ENCODE measurements at regions not wholly inside any gene's neighbourhood (a gene's known extent, or its start where the extent isn't known, plus 50 kb on each side); places are given as distances from the start of the nearest gene placed in this dataset.

DNA sequence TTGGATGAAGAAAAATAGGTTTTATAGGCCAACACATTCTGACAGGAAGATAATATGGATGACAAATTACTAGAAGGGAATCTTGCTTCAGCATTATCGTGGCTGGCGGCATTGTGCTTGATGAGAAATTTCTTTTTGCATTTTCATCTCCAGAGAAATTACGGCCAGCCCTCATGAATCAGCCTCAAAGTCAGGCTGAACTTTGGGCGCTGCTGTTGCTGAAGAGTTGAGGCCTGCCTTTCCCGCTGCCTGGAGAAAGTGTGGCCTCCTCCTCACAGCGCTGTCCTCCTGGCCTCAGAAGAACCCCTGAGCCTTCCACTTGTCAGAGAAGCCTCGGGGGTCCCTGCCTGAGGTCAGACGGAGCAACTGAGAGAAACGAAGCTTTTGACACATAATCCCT, 272.4 kb upstream of the KCNIP4 start:
- DNase-seq (ENCODE audit: low read depth in 1 of 2, low spot score in 1 of 2) = no peak

- no peak for DNase-seq (ENCODE audit: low read depth in 1 of 2, low spot score in 1 of 2)
Measured at GRCh38 chr4:22217480-22217879, 268.9 kb upstream of the KCNIP4 start.

- DNase-seq (ENCODE audit: low read depth in 1 of 2, low spot score in 1 of 2) = no peak
Measured at GRCh38 chr4:22216278-22216677, 267.7 kb upstream of the KCNIP4 start.

- no peak for DNase-seq (ENCODE audit: low read depth in 1 of 2, low spot score in 1 of 2)
Measured at GRCh38 chr4:22215084-22215483, 266.5 kb upstream of the KCNIP4 start.

DNA sequence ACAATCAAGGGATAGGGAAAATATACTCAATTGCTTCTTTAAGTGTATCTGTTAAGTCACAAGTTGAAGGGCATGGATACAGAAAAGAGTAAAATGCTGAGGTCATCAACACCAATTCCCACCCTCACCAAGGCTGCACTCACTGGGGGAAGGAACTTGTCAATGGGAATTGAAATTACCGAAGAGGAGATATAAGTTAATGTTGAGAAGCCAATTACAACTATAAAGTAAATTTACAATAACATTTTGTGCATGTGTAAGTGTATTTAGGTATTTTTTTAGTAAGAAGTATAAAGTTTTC, 255.1 kb upstream of the KCNIP4 start:
- no peak for DNase-seq (ENCODE audit: low read depth in 1 of 2, low spot score in 1 of 2)

DNA sequence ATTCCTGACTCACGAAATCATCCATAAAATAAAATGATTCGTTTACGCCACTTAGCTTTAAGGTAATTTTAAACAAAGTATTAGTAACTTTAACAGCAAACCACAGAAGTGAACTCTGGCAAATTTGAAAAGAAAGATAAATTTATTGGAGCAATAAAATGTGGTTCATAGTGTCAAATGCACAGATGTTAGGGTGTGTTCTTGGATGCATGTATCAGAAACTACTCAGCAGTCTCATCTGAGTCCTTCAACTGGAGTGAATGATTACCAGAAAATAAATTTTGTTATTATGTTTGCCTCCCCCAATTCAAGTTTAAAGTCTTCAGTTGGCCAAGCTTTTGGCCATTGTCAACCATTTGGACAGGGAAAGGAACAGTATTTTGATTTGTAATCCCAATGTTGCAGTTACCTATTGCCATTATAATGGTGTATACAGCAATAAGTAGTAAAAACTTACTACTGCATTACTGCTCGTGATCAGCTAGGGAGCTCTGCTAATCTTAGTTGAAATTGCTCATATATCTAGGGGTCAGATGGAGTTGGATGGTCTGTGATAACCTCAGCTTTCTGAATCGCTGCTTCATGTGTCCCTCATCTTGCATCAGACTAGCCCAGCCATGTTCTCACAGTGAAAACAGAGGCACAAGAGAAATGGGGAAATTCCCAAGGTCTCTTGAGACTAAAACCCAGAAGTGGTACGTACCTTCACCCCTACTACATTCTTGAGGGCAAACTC, 254.6 kb upstream of the KCNIP4 start:
- DNase-seq (ENCODE audit: low read depth in 1 of 2, low spot score in 1 of 2) = no peak

DNA sequence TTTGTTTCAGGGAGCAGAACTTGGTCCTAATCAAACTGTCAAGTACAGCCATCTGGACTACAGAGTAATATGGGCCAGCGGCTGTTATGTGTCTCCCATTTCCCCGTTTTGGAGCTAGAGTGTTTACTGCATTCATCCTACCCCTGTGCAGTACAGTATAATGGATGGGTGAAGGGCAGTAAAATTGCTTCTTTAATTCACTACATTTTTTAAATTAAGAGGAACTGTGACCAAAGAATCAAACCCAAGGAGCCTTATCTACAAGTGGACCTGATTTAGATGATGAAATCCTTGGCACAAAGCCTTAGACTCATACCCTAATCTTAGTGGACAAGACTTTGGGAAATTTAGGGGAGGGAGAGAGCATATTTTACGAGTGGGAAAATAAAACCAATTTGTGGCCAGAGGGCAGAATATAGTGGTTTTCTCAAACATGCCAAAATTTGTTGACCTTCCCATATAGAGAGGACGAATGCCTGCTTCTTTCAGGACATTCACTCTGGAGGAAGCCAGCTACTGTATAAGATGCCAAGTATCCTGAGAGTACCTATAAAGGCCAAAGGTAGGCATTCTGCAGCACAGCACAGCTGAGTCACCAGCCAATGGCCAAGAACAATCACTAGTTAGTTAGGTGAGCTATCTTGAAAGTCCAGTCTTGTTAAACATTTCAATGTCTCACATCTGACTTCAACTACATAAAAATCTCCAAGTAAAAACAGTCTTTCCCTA, 253.8 kb upstream of the KCNIP4 start:
- DNase-seq (ENCODE audit: low read depth in 1 of 2, low spot score in 1 of 2) = no peak

GRCh38 chr4:22201256-22201655, 252.7 kb upstream of the KCNIP4 start:
- DNase-seq (ENCODE audit: low read depth in 1 of 2, low spot score in 1 of 2) = no peak

GRCh38 chr4:22196551-22196950, 248.0 kb upstream of the KCNIP4 start:
- DNase-seq (ENCODE audit: low read depth in 1 of 2, low spot score in 1 of 2) = no peak

GRCh38 chr4:22192084-22192511, 243.5 kb upstream of the KCNIP4 start:
- DNase-seq (ENCODE audit: low read depth in 1 of 2, low spot score in 1 of 2) = no peak

DNA sequence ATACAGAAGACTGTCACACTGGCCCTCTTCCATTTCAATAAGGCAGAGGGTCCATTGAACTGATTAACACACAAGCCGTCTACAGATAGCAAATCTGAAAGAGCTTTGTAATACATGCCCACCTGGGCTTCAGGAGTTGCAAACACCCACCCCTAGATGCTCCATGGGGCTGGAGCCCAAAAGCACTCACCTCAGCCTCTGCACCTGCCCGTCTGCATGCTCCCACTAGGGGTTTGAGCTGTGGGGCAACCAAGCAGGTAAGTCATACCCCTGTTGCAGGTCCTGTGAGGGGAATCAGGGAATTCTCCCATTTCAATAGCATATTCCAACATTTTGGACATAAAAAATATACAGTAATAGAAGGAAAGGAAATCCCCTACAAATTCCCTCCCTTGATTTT, 243.0 kb upstream of the KCNIP4 start:
- no peak for DNase-seq (ENCODE audit: low read depth in 1 of 2, low spot score in 1 of 2)

GRCh38 chr4:22190855-22191254, 242.3 kb upstream of the KCNIP4 start:
- DNase-seq (ENCODE audit: low read depth in 1 of 2, low spot score in 1 of 2) = no peak

DNA sequence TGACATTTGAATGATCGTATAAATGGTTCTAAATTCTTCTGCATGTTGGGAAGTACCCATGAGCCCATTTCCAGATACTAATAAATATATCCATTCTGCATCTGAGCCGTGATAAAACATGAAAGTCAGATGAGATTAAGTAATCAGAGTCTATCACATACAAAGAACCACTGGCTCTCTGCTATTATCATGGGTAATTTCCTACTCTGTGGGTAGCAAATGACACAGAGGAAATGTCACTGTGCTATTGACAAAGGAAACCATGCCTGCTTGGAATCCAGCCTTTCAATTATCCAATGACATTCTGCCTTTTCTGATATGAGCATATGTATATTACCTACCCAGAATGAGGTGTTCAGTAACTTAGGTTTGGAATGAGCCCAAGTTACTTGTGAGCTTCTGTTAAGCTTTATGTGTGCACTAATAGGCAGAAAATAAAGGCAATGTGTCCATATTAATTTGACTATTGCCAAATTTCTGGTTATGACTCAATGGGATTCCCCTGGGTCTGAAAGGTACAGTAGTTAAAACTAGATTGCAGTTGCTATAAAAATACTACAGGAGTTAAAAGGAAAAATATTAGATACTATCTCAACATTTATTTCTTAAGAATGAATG, 238.7 kb upstream of the KCNIP4 start:
- DNase-seq (ENCODE audit: low read depth in 1 of 2, low spot score in 1 of 2) = no peak

GRCh38 chr4:22181736-22182135, 233.2 kb upstream of the KCNIP4 start:
- DNase-seq (ENCODE audit: low read depth in 1 of 2, low spot score in 1 of 2) = no peak

- DNase-seq (ENCODE audit: low read depth in 1 of 2, low spot score in 1 of 2) = no peak
Measured at GRCh38 chr4:22179124-22179874, 230.7 kb upstream of the KCNIP4 start.

- DNase-seq (ENCODE audit: low read depth in 1 of 2, low spot score in 1 of 2) = no peak
Measured at GRCh38 chr4:22174640-22175039, 226.1 kb upstream of the KCNIP4 start.

GRCh38 chr4:22170353-22170752, 221.8 kb upstream of the KCNIP4 start:
- no peak for DNase-seq (ENCODE audit: low read depth in 1 of 2, low spot score in 1 of 2)

DNA sequence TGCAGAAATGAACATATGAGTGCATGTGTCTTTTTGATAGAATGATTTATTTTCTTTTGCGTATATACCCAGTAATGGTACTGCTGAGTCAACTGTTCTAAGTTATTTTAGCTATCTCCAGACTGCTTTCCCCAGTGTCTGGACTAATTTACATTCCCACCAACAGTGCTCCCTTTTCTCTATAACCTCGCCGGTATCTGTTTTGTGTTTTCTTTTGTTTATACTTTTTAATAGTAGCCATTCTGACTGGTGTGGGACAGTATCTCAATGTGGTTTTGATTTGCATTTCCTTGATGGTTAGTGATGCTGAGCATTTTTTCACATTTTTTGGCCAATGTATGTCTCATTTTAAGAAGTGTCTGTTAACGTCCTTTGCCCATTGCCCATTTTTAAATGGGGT, 218.6 kb upstream of the KCNIP4 start:
- DNase-seq (ENCODE audit: low read depth in 1 of 2, low spot score in 1 of 2) = no peak

DNA sequence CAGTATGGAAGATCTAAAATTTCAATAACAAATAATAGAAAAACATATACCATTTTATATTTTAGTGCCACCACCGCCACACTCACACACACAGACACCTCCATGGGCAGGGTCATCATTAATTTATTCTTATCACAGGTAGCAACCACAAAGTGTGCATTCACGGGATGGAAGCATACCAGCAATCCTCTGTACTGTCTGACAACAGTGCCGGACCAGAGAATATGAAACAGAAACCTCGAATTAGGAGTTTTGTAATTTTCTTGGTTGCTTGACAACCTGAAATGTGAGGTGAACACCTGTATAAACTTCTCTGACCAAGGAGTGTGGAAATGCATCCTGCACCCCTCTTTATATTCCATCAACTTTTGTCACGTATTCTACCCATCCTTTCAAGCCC, 213.9 kb upstream of the KCNIP4 start:
- DNase-seq (ENCODE audit: low read depth in 1 of 2, low spot score in 1 of 2) = no peak

DNA sequence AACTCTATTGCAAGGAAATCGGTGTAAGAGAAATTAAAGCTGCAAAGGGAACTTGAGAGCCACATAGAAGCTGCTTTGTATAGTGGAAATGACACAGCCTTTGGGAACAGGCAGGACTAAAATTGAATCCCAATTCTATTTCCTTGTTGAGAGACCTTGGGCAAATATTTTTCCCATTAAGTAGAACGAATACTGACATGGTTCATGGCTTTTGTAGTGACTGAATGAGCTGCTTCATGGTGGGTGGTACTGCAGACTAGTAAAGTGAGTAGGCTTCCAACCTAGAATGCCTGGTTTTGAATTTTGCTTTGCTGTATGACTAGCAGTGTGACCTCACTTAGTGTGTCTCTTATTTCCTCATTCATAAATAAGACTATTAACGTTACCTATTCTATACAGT, 182.2 kb upstream of the KCNIP4 start:
- no peak for DNase-seq (ENCODE audit: low read depth in 1 of 2, low spot score in 1 of 2)

- DNase-seq (ENCODE audit: low read depth in 1 of 2, low spot score in 1 of 2) = no peak
Measured at GRCh38 chr4:22129454-22130029, 181.0 kb upstream of the KCNIP4 start.

- no peak for DNase-seq (ENCODE audit: low read depth in 1 of 2, low spot score in 1 of 2)
Measured at GRCh38 chr4:22122062-22122461, 173.5 kb upstream of the KCNIP4 start.

Data from stimulated activated CD4-positive, alpha-beta T cell treated with anti-CD3 and anti-CD28 coated beads, Interleukin-15, amount 100 ng/mL, for 1 hour (primary cell).